ENCODE measurements at regions not wholly inside any gene's neighbourhood (a gene's known extent, or its start where the extent isn't known, plus 50 kb on each side); places are given as distances from the start of the nearest gene placed in this dataset.
"Not testable (repeated sequence)": the region's sequence is repeated elsewhere in the genome, so short reads cannot be mapped to it uniquely, and the experiment has no call there.

DNA sequence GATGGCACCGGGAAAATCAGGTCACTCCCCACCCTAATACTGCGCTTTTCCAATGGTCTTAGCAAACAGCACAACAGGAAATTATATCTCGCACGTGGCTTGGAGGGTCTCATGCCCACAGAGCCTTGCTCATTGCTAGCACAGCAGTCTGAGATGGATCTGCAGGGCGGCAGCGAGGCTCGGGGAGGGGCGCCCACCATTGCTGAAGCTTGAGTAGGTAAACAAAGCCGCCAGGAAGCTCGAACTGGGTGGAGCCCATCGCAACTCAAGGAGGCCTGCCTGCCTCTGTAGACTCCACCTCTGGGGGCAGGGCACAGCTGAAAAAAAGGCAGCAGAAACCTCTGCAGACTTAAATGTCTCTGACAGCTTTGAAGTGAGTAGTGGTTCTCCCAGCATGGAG, 901.4 kb downstream of the TBC1D32 start:
- intact Hi-C loops (cut with DNase I, micrococcal nuclease); DNase-seq; ATAC-seq: not testable (repeated sequence)

DNA sequence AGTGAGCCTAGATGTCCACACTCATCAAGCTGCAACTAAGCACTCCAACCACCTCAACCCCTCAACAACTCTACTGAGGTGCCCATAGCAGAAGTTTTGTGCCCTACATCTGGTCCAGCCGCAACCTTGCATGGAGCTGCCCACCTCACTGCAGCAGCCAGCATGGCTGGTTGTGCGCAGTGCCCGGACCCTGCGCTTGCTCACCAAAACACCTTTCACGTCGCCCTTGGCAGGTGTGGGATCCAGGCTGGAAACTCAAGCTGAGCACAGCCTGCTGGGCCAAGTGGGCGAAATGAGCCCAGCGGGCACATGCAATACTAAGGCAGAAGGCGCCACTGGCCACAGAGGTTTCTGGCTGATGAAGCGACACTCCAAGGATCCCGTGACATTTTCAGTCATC, 902.4 kb downstream of the TBC1D32 start:
- intact Hi-C loops (cut with DNase I, micrococcal nuclease), result no loop called here
- DNase-seq (no peak), ATAC-seq (no peak)

DNA sequence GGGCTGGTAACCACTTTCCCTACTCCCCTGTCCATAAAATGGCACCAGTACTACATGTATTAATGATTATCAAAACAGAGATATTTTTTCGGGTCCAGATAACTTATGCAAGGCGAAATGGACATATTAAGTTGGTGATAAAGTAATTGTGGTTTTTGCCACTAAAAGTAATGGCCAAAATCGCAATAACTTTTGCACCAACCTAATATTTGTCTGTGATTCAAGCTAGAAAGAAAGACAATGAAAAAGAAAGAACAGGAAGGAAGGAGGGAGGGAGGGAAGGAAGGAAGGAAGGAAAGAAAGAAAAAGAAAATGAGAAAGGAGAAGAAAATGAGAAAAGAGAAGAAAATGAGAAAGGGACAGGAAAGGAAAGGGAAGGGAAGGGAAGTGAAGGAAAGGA, 922.9 kb downstream of the TBC1D32 start:
- no peak for ATAC-seq
- DNase-seq, result no peak
- intact Hi-C loops (cut with DNase I, micrococcal nuclease), result no loop called here

DNA sequence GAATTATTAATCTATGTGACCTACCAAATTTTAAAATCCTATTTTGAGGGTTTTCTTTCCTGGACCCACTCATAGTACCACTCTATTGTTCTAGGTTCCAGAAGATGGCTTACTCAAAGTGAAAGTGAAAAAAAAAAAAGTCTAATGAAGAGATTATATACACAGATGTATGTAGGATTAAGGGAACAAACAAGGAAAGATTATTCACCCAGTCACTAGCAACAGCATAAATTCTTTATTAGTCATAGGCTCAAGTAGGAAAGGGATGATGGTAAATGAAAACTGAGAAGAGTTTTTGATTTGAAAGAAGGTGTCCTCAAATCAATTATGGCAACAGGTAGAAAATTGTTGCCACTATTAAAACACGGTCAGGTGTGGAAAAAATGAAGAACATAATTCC, 923.7 kb downstream of the TBC1D32 start:
- no peak for ATAC-seq
- no peak for DNase-seq
- intact Hi-C loops (cut with DNase I, micrococcal nuclease), result no loop called here

- DNase-seq (no peak), ATAC-seq (no peak)
- intact Hi-C loops (cut with DNase I, micrococcal nuclease), result no loop called here
Measured at GRCh38 chr6:120407696-120408095, 926.6 kb downstream of the TBC1D32 start.

- DNase-seq (no peak), ATAC-seq (no peak)
- intact Hi-C loops (cut with DNase I, micrococcal nuclease), result no loop called here
Measured at GRCh38 chr6:120405947-120406346, 928.3 kb downstream of the TBC1D32 start.

DNA sequence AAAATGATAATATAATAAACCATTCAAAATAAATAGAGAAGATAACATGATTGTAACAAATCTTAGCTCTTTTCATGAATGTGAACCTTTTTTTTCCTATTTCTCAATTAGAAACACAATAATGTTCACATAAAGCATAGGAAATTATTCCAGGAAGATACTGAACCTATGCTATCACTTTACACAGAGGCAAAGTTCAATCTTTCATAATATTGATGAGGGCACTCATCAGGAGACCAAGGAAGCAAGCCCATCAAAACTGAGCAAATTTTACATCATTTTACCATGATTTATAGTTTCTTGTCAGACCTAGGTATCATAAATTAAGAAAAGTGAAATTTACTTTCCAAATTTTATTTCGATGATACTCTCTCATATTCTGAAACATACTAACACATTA, 938.5 kb downstream of the TBC1D32 start:
- ATAC-seq (no peak), DNase-seq (no peak)
- intact Hi-C loops (cut with DNase I, micrococcal nuclease), result no loop called here

- no peak for DNase-seq
- ATAC-seq, result no peak
- intact Hi-C loops (cut with DNase I, micrococcal nuclease), result no loop called here
Measured at GRCh38 chr6:120395330-120395729, 939.0 kb downstream of the TBC1D32 start.

DNA sequence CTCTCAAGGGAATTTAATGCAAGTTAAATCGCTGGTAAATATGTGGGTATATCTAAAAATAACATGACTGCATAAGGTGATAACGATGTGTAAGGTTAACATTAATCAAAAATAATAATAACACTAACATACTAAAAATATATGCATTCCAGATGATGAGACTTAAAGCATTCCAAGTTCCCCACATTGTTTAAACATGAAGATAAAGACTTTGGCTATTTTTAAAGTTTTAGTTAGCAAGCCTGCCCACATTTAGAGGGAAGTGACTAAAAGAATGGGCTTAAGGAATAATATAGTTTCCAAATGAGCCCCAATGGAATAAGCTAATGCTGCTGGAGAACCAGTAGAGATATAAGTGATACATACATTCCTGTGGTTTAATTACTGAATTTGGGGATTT, 941.3 kb downstream of the TBC1D32 start:
- intact Hi-C loops (cut with DNase I, micrococcal nuclease), result no loop called here
- ATAC-seq, result no peak
- DNase-seq, result no peak

- intact Hi-C loops (cut with DNase I, micrococcal nuclease), result no loop called here
- DNase-seq (no peak), ATAC-seq (no peak)
Measured at GRCh38 chr6:120384671-120385070, 949.6 kb downstream of the TBC1D32 start.

DNA sequence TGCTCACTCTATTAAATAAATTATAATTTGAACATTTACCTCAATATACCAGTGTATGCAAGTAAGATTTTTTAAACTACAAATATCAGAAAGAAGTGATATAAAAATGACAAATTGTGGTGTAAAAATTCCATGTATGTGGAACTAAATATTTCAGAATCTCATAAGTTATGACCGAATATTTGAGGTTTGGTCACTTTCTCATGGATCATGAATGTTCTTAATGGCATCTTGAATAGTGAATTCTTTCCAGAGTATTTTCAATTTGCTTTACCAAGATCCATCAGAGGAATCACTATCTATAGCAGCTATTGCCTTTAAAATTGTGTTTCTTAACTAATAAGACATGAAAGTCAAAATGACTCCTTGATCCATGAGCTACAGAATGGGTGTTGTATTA, 950.6 kb downstream of the TBC1D32 start:
- intact Hi-C loops (cut with DNase I, micrococcal nuclease), result no loop called here
- ATAC-seq (no peak), DNase-seq (no peak)

DNA sequence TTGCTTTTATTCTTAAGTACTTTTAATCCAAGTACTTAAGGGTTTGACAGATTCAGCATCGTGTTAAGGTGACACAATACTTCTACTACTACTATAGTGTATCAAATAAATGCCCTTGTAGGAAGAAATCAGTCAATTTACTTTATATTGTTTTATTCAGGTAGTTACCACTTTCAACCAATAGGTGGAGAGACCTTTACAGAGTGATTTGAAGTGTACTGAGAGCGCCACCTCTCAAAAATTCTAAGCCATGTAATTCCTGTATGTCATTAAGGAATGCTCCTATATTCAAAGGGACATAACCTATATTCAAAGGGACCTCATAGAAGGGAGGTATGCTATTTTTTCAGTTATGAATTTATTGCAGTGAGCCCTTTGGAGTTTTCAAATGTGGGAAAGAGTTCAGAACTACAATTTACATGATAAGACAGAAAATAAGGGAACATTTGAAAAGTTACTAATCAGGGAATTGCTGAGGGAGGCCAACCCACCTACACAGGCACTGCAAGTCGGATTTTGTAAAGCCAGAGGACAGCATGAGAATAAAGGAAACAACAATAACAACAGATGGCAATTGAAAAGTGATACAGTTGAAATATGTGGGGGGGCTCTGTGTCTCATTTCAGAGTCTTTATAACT, 955.6 kb downstream of the TBC1D32 start:
- ATAC-seq (peak; percentile 61), DNase-seq (no peak)
- intact Hi-C loops (cut with DNase I, micrococcal nuclease), result no loop called here

- intact Hi-C loops (cut with DNase I, micrococcal nuclease), result no loop called here
- no peak for DNase-seq
- no peak for ATAC-seq
Measured at GRCh38 chr6:120373185-120373584, 961.1 kb downstream of the TBC1D32 start.

GRCh38 chr6:120363429-120363828, 970.9 kb downstream of the TBC1D32 start:
- DNase-seq (no peak), ATAC-seq (no peak)
- intact Hi-C loops (cut with DNase I, micrococcal nuclease), result no loop called here

DNA sequence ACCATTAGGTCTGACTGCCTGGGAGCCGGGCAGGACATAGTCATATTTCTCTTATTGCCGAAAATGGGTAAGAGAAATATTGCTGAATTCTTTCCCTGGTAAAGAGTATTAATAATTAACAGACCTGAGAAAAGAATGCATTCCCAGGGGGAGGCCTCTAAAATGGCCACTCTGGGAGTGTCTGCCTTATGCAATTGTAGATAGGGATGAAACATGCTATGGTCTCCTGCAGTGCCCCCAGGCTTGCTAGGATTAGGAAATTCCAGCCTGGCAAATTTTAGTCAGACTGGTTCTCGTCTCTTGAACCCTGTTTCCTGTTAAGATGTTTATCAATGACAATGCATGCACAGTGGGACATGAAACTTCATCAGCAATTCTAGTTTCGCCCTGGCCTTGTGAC, 975.7 kb downstream of the TBC1D32 start:
- intact Hi-C loops (cut with DNase I, micrococcal nuclease); ATAC-seq; DNase-seq: not testable (repeated sequence)

GRCh38 chr6:120357447-120357846, 976.8 kb downstream of the TBC1D32 start:
- no peak for DNase-seq
- ATAC-seq, result no peak
- intact Hi-C loops (cut with DNase I, micrococcal nuclease), result no loop called here

DNA sequence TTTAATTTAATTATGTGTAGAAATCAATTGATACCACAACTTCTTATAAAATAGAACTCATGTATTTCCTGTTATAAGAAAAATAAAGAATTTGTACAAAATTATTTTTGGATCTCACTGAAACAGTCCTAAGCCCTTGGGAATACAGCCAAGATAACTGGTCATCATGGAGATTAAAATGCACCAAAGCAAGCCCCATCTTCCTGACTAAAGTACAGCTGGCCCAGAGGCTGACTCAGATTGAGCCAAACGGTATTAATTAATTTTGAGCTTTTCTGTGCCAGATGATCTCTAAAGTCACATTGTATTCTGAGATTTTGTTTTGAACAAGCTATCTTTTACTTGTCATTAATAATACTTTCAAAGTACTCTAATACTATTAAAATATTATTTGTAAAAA, 978.5 kb downstream of the TBC1D32 start:
- ATAC-seq, result no peak
- intact Hi-C loops (cut with DNase I, micrococcal nuclease), result no loop called here
- DNase-seq, result no peak

DNA sequence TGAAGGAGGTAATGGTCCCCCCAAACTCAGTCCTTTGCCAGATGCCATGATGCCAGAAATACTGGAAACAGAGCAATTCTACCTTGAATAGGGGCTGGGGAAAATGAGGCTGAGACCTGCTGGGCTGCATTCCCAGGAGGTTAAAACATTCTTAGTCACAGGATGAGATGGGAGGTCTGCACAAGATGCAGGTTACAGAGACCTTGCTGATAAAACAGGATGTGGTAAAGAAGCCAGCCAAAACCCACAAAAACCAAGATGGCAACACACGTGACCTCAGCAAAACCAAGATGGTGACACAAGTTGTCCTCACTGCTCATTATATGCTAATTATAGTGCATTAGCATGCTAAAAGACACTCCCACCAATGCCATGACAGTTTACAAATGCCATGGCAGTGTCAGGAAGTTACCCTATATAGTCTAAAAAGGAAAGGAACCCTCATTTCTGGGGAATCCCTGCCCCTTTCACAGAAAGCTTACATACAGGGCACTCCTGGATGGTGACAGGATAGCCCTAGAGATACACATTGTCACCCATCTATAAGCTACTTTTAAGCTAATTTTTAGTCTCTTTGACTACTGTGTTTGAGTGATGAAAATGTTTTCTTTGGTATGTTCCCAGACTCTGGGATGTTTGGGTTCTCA, 979.7 kb downstream of the TBC1D32 start:
- intact Hi-C loops (cut with DNase I, micrococcal nuclease), result no loop called here
- ATAC-seq, result no peak
- no peak for DNase-seq

GRCh38 chr6:120352491-120352890, 981.8 kb downstream of the TBC1D32 start:
- DNase-seq, result no peak
- intact Hi-C loops (cut with DNase I, micrococcal nuclease), result no loop called here
- no peak for ATAC-seq

- ATAC-seq (no peak), DNase-seq (no peak)
- intact Hi-C loops (cut with DNase I, micrococcal nuclease), result no loop called here
Measured at GRCh38 chr6:120348926-120349325, 985.4 kb downstream of the TBC1D32 start.

- DNase-seq (no peak), ATAC-seq (no peak)
- intact Hi-C loops (cut with DNase I, micrococcal nuclease), result no loop called here
Measured at GRCh38 chr6:120328521-120328920, 979.0 kb upstream of the MAN1A1 start.
